ENCODE measurements at regions not wholly inside any gene's neighbourhood (a gene's known extent, or its start where the extent isn't known, plus 50 kb on each side); places are given as distances from the start of the nearest gene placed in this dataset.

DNA sequence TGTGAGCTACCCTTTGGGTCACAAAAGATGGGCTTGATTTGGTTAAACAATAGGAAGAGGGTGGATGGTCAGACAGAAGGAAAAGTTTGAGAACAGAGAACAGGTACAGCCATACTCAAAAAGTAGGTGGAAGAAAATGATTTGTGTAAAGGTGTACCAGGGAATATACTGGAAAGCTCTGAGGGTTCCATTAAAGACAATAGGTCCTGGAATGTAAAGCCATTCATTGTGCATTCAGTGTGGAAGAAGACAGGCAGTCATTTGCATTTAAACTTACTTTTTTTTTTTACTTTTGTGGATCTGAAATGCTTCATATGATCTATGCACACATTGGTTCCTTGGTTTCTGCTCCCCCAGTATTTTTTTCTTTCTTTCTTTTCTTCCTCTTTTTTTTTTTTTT is 581.4 kb upstream of the PIK3C3 start:
- ATAC-seq: no peak
- no peak for DNase-seq (ENCODE audit: low spot score)

DNA sequence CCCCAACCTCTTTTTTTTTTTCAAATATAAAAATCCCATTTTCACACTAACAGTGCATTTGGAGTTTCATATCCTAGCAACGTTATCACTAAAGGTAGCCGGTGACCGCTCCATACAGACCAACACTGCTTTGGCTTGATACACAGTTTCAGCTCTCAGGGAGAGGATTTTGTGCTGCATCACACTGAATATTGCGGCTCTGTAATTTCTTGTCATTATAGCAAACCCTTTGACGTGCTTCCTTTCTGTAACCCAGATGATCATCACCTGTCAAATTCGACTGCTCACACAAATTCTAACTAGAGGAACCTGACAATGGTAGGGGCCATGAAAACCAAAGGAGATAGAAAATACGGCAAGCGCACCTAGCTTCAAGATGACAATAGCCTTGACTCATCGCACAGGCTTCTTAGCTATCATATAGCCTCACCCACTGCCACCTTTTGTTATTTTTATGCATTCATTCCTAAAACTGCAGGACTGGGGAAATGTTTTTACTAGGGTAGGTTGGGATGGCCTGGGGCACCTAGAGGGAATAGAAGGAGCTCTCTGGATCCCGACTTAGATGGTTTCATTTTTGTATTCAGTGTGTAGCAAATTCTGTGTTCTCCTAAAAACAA is 582.9 kb upstream of the PIK3C3 start:
- ATAC-seq (no peak), DNase-seq (ENCODE audit: low spot score) (no peak)

DNA sequence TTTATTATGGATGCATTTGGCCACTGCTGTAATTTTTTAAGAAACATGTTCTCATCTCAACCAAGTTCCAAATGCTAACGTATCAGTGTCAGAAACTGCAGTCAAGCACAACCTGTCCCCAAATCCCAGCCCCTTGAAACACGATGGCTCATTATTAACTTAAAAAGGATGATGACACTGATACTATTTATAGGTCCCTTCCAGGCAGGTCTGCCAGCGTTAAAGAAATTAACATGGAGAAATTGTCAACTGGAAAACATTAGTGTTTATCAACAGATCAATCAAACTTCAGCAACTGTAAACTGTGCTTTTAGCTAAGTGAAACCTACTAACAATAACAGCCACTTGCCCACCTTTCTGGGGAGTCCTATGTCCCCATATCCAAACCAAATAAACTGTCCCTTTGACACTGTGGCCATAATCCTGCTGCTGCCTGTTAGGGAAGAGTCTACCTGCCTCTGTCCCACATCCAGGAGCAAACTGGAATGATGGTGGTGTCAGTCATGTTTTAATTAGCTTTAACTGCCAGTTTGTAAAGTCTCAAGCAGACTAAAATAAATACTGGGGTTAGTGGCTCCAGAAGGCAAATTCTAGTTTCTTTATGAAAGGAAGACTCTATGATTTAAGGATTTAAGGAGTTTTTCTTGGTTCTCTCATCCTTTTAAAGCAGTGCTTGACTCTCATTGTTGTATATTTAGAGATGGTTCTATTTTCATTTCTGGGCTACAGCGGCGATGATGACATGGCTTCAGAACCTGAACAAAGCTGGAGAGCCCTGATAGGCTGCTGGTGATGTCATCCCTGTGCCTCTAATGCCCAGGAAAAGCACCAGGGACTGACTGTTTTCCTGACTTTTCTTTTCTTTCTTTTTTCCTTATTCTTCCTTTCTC is 583.6 kb upstream of the PIK3C3 start:
- no peak for DNase-seq (ENCODE audit: low spot score)
- no peak for ATAC-seq

DNA sequence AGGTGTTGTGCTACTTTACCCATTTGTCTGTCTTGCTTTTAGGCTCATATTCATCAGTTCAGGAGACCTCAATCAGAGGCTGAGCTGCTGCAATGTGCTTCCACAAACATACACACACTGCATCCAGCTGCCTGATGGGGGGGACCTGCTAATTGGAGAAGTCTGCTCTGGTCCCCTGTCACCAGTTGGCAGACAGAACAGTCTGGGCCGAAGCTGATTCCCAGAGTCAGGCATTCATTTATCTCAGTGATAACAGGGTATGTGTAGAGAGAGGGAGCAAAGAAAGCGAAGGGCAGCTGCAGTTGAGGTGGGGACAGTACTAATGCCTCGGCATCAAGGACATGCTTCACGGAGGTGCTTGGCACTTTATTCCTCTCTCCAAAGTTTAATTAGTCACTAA is 584.3 kb upstream of the PIK3C3 start:
- ATAC-seq (no peak), DNase-seq (ENCODE audit: low spot score) (no peak)

DNA sequence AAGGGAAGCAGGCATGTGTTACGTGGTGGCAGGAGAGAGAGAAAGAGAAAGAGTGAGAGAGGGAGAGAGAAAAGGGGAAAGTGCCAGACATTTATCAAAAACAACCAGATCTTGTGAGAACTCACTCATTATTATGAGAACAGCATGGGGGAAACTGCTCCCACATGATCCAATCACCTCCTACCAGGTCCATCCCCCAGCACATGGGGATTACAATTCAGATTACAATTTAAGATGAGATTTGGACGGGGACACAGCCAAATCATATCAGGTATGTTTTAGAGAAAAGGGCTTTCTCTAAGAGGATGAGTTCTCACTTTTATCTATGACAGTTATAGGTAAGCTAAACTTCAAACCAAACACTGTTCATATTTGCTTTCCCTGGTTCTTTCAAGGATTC is 597.3 kb upstream of the PIK3C3 start:
- no peak for ATAC-seq
- DNase-seq (ENCODE audit: low spot score): no peak

DNA sequence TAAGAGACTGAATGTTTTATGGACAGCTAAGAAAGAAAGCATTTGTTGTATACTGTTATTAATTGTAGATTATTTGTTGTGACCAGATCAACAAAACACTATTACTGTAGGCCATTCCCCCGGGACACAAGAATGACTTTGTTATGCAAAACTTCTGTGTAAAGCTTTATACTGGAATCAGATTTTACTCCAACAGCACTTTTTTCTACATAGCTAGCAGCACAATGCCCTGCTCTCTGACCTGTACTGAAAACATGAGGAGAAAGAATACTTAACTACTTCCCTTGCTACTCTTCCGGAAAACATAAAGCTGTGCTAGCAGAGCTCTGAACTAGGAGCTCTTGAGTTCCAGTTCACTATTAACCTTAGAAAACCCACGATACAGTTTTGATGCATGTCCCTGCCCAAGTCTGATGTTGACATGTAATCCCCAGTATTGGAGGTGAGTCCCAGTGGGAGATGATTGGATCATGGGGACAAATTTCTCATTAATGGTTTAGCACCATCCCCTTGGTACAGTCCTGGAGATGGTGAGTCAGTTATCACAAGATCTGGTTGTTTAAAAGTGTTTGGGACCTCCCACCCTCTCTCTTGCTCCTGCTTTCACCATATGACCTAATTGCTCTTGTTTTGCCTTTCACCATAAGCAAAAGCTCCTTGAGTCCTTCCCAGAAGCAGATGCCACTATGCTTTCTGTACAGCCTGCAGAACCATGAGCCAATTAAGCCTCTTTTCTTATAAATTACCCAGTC is 601.1 kb upstream of the PIK3C3 start:
- DNase-seq (ENCODE audit: low spot score): no peak
- ATAC-seq: no peak

DNA sequence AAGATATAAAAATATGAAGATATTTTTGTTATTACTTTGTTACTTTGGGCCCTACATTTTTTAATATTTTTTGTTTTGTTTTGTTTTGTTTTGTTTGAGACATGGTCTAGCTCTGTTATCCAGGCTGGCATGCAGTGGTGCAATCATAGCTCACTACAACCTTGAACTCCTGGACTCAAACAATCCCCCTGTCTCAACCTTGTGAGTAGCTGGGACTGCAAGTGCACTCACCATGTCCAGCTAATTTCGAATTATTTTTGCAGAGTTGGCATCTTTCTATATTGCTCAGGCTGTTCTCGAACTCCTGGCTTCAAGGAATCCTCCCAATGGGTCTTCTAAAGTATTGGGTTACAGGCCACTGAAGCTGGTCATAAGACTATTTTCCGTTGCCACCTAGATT is 603.6 kb upstream of the PIK3C3 start:
- no peak for ATAC-seq
- no peak for DNase-seq (ENCODE audit: low spot score)

DNA sequence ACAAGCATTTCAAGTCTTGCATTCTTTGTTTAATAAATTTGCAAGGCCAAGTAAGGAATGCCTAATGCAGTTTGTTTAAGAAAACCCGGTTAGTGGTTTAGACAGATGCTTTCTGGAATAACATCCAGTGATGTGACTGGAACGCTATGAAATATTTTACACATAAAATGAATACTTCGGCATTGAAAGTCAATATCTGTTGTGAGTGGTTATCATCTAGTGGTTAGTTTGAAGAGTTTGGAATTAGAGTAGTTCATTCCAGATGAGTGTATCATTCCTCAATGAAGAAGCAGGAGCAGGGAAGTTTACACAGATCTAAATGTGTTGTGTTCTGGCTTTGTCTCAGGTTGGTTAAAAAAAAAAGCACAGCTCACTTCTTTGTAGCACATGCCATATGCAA is 608.0 kb upstream of the PIK3C3 start:
- DNase-seq (ENCODE audit: low spot score) (no peak), ATAC-seq (no peak)

DNA sequence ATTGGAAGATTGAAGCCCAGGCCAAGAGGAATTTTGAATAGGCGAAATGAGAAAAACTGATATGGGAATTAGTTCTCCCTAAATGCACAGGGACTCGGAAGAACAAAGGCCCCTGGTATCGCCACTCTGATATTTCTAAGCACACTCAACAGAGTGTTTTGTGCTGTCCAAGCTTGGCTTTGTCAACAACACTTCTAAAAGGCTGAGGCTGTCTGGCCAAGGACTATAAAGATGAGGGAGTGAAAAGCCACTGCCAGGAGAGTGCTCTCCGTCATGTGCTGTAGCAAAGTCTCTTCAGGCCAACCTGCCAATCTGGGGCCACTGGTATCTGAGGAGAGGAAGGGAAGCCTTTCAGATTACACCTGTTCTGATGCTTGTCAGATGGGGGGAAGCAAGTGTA is 611.2 kb upstream of the PIK3C3 start:
- ATAC-seq (no peak), DNase-seq (ENCODE audit: low spot score) (no peak)

DNA sequence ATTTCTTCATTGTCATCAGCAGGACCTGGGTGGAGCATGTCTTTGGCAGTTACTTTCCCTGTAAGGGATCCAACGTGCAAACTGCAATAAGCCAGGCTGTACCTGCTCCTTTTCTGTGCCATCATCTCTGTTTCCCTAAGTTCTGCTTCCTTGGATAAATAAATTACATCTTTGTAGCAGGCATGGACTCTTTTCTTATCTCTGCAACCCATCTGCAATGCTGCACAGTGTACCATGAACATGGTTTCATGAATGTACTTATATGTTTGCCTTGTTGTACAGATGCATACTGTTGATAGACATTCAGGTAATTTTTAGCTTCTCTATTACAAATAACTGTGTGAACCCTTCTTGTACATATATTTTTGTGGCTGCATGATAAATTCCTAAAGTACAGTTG is 616.7 kb upstream of the PIK3C3 start:
- DNase-seq (ENCODE audit: low spot score) (no peak), ATAC-seq (no peak)

DNA sequence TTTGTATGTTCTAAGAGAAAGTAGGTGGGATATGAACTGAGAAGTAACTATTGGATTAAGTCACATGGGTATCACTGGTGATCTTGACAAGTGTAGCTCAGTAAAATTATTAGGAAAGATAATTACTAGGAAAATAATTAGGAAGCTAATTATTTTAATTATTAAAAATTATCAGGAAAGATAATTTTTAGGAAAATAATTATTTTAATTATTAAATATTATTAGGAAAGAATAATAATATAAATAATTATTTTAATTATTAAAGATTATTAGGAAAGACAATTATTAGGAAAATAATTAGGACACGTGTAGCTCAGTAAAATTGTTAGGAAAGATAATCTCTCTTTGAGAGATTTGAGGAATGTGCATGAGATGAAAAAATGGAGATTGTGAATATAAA is 623.4 kb upstream of the PIK3C3 start:
- ATAC-seq: no peak
- DNase-seq (ENCODE audit: low spot score): no peak

DNA sequence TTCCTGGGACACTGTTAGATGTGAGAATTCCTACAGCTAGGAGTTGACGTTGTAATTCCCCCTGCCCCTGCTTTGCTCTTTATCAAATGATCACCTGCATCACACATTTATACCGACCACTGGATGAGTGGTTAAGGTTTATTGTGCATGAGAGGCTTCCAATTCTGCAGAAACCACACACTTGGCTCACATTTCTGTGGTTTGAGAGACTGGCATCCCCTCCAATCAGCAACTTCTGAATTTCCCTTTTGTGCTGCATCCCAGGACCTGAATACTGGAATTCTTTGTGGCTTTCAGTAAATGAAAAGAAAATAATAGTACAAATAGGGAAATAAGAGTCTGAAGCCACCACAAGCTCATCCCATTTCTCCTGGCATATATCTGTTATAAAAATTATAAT is 628.7 kb upstream of the PIK3C3 start:
- DNase-seq (ENCODE audit: low spot score) (no peak), ATAC-seq (no peak)

DNA sequence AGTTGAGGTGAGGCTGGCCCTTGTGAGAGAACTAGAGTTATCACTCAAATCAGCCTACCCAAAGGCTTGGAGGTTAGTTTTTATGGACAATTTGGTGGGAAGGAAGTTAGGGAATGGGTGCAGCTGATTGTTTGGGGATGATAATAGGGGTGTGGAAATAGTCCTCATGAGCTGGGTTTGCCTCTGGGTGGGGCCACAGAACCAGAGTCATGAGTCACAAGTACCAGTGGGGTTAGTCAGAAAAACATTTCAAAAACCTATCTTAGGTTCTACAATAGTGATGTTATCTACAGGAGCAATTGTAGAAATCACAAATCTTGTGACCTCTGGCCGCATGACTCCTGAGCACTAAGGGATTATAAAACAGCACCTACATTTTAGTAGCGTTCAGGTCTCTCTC is 630.1 kb upstream of the PIK3C3 start:
- no peak for ATAC-seq
- no peak for DNase-seq (ENCODE audit: low spot score)

DNA sequence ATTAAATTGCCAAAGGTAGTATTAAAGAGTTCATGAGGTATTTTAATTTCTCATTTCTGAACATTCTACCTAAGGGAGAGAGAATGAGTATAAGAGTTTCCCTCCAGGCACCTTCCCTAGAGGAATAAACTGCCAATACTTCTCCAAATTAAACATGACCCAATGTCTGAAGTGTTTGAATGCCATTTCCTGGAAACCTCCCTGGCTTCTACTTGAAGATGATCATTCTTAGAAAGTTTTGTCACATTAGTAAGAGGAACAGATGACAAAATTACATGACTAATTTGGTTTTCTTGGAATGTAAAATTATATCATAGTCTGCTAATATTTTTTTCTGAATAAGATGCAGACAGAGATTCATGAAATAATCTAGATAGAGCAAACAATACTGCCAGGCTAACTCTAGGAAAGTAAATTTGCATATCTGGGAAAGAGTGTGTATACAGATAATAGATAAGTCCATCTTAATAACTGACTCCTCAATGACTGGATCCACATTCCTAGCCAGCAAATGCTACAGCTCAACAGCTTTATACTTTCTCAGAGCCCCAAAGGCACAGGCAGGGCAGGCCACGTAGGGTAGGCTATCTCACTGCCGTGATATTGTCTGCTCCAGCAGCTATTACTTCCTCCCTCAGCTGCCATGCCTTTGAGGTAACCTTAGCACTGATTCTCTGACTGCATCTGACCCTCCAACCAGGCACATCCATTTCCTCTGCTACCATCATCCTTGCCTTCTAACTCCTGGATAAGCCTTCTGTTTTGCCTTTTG is 630.8 kb upstream of the PIK3C3 start:
- DNase-seq (ENCODE audit: low spot score): no peak
- ATAC-seq: no peak

DNA sequence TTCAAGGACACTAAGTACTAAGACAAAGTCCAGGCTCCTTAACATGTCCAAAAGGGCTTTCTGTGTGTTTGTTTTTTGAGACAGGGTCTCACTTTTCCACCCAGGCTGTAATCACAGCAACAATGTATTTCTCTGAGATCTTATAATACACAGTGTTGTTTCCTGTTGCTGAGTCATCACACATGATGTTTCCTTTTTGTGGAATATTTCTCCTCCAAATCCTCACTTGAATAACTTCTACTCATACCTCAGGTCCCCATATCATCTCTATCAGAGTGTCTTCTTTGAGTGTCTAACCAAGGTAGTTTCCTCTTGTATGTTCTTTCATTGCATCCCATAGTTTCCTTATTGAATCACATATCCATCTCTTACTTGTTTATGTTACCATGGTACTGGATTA is 632.0 kb upstream of the PIK3C3 start:
- DNase-seq (ENCODE audit: low spot score) (no peak), ATAC-seq (no peak)

DNA sequence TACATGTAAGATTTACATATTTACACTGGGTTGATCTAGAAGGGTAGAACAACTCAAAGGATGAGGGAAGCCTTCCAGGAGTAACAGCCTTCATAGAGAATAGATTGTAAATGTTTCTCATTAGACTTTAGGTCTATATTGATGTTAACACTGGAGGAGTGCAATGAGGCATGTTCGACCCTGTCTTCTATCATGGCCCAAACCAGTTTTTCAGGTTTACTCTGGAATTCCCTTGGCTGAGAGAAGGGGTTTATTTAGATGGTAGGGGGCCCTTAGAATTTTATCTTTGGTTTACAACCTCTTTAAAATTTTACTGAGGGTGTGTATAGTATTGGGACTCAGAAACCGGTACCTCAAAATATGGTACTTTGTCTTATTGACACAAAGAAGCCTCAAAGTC is 634.9 kb upstream of the PIK3C3 start:
- ATAC-seq: no peak

DNA sequence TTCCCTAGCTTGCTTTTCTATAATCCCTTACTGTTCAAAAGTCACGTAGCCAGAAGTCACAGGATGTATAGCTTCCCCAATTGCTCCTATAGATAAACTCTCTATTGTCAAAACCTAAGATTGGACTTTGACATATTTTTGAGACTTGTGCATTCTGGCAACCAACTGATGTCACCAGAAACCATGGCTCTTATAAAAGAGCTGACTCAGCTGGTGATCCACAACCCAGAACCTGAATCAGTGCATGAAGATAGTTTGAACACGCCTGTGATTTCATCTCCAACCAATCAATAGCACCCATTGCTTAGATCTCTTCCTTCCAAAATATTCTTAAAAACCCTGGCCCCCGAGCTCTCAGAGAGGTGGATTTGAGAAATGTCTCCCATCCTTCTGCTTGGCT is 639.9 kb upstream of the PIK3C3 start:
- ATAC-seq (no peak), DNase-seq (ENCODE audit: low spot score) (no peak)

More for the DNA sequence above, 634.9 kb upstream of the PIK3C3 start:
- no peak for DNase-seq (ENCODE audit: low spot score)

DNA sequence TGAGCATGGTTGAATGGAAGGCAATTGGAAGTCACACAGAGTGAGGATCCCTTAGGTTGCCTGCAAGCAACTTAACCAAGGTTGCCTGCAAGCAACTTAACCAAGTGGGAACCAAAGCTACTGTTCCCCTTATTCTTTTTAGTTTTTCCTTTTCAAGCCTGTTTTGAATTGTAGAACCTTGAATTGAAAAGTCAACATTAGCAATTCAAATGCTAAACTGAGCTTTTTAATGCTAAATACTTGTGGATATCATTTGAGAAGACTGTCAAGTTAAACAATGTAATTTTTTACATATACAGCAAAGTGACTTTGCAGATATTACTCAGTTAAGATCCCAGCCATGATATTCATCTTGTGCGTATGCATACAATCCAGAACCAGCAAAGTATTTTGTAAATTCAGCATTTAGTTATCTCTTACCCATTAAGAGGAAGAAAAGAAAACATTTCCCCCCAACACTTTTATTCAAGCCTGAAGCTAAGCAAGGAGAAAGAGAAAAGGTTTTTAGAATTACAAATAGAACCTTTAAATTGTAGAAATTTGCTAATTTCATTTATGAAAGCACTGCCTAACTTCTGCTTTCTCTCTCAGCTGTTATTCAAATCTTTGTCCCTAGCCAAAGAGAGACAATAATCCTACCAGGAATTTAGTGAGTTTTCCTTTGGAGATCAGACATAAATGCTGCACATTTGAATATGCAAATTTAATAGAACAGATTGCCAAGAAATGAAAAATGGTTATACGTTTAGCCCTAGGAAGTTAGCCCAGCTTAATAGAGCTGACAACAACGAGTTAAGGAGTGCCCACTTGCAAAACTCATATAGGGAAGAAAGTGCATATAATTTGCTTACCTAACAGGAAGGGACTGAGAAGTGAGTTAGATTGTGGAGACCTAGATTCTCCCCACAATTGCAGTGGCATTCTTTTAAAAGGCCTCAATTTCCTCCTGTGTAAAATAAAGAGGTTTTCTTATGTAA is 643.2 kb upstream of the PIK3C3 start:
- ATAC-seq (no peak), DNase-seq (ENCODE audit: low spot score) (no peak)

DNA sequence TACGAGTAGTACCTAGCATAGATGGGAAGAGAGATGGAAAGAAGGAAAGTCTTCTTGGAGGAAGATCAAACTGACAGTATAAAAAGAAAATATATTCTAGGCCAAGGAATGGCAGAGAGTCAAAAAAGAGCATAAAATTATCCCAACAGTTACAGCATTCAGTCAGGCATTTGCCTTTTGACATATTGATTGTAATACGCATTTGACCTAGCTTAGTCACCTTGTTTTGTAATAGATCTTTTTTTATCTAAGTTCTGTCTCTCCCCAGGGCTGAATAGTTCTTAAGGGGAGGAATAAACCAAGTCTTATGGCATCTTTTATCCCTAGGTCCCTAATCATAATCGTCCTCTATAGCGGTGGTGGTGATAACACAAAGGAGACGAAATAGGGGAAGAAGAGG is 657.3 kb upstream of the PIK3C3 start:
- DNase-seq (ENCODE audit: low spot score) (no peak), ATAC-seq (no peak)

DNA sequence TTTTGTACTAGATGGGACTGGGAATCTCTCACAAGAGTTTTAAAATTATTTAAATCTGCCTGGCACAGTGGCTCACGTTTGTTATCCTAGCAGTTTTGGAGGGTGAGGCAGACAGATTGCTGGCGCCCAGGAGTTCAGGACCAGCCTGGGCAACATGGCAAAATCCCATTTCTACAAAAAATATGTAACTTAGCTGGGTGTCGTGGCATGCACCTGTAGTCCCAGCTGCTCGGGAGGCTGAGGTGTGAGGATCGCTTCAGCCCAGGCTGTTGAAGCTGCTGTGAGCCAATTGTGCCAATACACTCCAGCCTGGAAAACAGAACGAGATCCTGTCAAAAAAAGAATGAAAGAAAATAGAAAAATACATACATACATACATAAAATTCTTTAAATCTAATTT is 685.7 kb upstream of the PIK3C3 start:
- no peak for DNase-seq (ENCODE audit: low spot score)
- ATAC-seq: no peak
